ENCODE measurements at regions not wholly inside any gene's neighbourhood (a gene's known extent, or its start where the extent isn't known, plus 50 kb on each side); places are given as distances from the start of the nearest gene placed in this dataset.

DNA sequence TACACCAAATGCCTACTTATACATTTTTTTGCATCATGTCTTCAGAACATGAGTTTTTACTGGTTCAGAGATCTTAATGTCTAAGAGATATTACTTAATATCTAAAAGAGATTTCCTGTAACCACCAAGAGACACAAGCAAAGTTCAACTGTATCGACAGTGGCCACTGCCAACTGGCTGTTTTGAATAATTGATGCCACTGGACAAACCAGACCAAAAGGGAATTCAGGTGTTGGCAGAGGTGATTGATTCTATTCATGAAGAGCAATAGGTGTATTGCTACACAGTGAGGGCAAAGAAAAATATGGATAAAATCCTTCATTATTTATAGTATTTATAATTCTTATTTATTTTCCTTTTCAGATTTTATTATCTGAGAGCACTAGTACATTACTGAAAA, 58.5 kb upstream of the ANKRD17 start:
- 88 to 89% methylated on average over 1 of the region's 1 CpG for WGBS, 2 experiments (ENCODE audit: low coverage in 1 of 2, low lambda C conversion rate in 2 of 2, missing lambda C conversion rate in 2 of 2)
- no peak for DNase-seq
- no peaks in the 10 kb centered on the region for H3K27me3 ChIP-seq (replicated peaks; ENCODE audit: insufficient read depth)
- in situ Hi-C loops (cut with MboI): loop anchor here (25.0 kb wide), 2 partner anchors 620 to 820 kb away; no protein-coding TSS in a partner anchor
- H3F3A ChIP-seq (ENCODE audit: insufficient read depth): peaks cover 18% of the 10 kb centered on the region
- TF ChIP-seq EZH2phosphoT487 (IDR thresholded peaks at IDR 0.05; ENCODE audit: insufficient read depth, low read depth) (no peak), EZH2 (IDR thresholded peaks at IDR 0.05; ENCODE audit: insufficient read depth, poor library complexity, severe bottlenecking) (no peak)
- H3K79me2 ChIP-seq (ENCODE audit: insufficient read depth): no peaks in the 10 kb centered on the region
- no peak overlapping the region for H2AFZ ChIP-seq
- H4K20me1 ChIP-seq (ENCODE audit: insufficient read depth): no peaks in the 10 kb centered on the region
- H3K9me3 ChIP-seq (ENCODE audit: low read depth): no peaks in the 10 kb centered on the region
- peaks cover 5% of the 10 kb centered on the region; the same call in 1 of the 2 replicates for H3K4me1 ChIP-seq (ENCODE audit: insufficient read depth)
- H3K4me2 ChIP-seq (ENCODE audit: unreplicated experiment): no peak overlapping the region
- H3K27ac ChIP-seq: no peak overlapping the region
- H3K36me3 ChIP-seq (ENCODE audit: low read depth): no peaks in the 10 kb centered on the region
- H3K9me2 ChIP-seq (ENCODE audit: insufficient read depth): no peaks in the 10 kb centered on the region
- H3K4me3 ChIP-seq: no peak overlapping the region
- no peak overlapping the region for H3K9ac ChIP-seq

DNA sequence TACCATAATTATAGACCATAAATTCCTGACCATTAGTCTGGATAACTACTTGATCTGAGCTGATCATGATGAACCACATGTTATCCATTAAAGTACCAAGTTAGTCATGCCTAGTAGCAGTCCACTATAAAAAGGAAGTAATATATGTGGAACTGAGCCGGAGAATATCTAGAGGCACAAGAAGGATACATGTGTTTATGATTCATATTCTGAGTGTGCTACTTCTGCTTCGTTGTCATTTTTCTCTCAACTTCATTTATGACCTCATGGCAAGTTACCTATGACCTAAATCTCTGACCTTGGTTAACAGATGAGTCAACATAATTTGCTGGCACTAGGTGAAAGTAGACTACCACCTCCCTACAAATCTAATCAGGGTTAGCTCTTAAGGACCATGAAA, 56.5 kb upstream of the ANKRD17 start:
- no peaks in the 10 kb centered on the region for H3K36me3 ChIP-seq (ENCODE audit: low read depth)
- peaks cover 18% of the 10 kb centered on the region for H3F3A ChIP-seq (ENCODE audit: insufficient read depth)
- H3K9ac ChIP-seq: no peak overlapping the region
- H3K27me3 ChIP-seq (replicated peaks; ENCODE audit: insufficient read depth): no peaks in the 10 kb centered on the region
- 0% methylated on average over 2 of the region's 2 CpGs for WGBS, 2 experiments (ENCODE audit: low coverage in 1 of 2, low lambda C conversion rate in 2 of 2, missing lambda C conversion rate in 2 of 2)
- H3K4me3 ChIP-seq: no peak overlapping the region
- no peak overlapping the region for H2AFZ ChIP-seq
- peak; percentile 80 for DNase-seq
- H3K79me2 ChIP-seq (ENCODE audit: insufficient read depth): no peaks in the 10 kb centered on the region
- no peaks in the 10 kb centered on the region for H4K20me1 ChIP-seq (ENCODE audit: insufficient read depth)
- no peaks in the 10 kb centered on the region for H3K9me3 ChIP-seq (ENCODE audit: low read depth)
- H3K9me2 ChIP-seq (ENCODE audit: insufficient read depth): no peaks in the 10 kb centered on the region
- no peak overlapping the region for H3K27ac ChIP-seq
- TF ChIP-seq EZH2phosphoT487 (IDR thresholded peaks at IDR 0.05; ENCODE audit: insufficient read depth, low read depth) (no peak), EZH2 (IDR thresholded peaks at IDR 0.05; ENCODE audit: insufficient read depth, poor library complexity, severe bottlenecking) (no peak)
- no peak overlapping the region for H3K4me2 ChIP-seq (ENCODE audit: unreplicated experiment)
- in situ Hi-C loops (cut with MboI): loop anchor here (25.0 kb wide), 2 partner anchors 622 to 822 kb away; no protein-coding TSS in a partner anchor
- H3K4me1 ChIP-seq (ENCODE audit: insufficient read depth): peaks cover 5% of the 10 kb centered on the region; the same call in 1 of the 2 replicates

DNA sequence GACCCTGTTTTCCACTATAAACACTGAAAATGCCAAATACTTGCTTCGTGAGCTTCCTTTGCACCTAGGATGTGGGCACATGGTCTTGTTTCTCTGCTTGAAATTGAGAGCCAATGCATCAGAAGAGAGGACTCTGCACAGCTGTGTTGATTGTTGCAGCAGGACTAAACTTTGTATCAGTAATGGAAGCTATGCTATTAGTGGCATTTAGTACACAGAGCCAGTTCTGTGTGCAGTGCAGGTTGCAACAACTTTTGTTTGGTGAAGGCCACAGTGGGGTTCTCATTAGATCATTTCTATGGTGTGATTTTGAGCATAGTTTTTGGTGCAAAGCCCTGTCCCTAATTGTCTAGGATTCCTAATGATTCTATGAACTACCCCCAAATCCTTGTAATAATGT, 54.4 kb upstream of the ANKRD17 start:
- no peak for DNase-seq
- H3K9ac ChIP-seq: no peak overlapping the region
- H3K4me3 ChIP-seq: no peak overlapping the region
- no peaks in the 10 kb centered on the region for H3K79me2 ChIP-seq (ENCODE audit: insufficient read depth)
- no peaks in the 10 kb centered on the region for H3K36me3 ChIP-seq (ENCODE audit: low read depth)
- no peak overlapping the region for H3K4me2 ChIP-seq (ENCODE audit: unreplicated experiment)
- H3K27ac ChIP-seq: no peak overlapping the region
- H3K9me3 ChIP-seq (ENCODE audit: low read depth): no peaks in the 10 kb centered on the region
- H3K4me1 ChIP-seq (ENCODE audit: insufficient read depth): peaks cover 21% of the 10 kb centered on the region
- H4K20me1 ChIP-seq (ENCODE audit: insufficient read depth): no peaks in the 10 kb centered on the region
- no peaks in the 10 kb centered on the region for H3K27me3 ChIP-seq (replicated peaks; ENCODE audit: insufficient read depth)
- H3K9me2 ChIP-seq (ENCODE audit: insufficient read depth): no peaks in the 10 kb centered on the region
- TF ChIP-seq EZH2phosphoT487 (IDR thresholded peaks at IDR 0.05; ENCODE audit: insufficient read depth, low read depth) (no peak), EZH2 (IDR thresholded peaks at IDR 0.05; ENCODE audit: insufficient read depth, poor library complexity, severe bottlenecking) (no peak)
- in situ Hi-C loops (cut with MboI): loop anchor here (25.0 kb wide), 2 partner anchors 624 to 824 kb away; no protein-coding TSS in a partner anchor
- WGBS, 2 experiments (ENCODE audit: low coverage in 1 of 2, low lambda C conversion rate in 2 of 2, missing lambda C conversion rate in 2 of 2): 83 to 88% methylated on average over 1 of the region's 1 CpG
- no peak overlapping the region for H2AFZ ChIP-seq
- peaks cover 33% of the 10 kb centered on the region for H3F3A ChIP-seq (ENCODE audit: insufficient read depth)

DNA sequence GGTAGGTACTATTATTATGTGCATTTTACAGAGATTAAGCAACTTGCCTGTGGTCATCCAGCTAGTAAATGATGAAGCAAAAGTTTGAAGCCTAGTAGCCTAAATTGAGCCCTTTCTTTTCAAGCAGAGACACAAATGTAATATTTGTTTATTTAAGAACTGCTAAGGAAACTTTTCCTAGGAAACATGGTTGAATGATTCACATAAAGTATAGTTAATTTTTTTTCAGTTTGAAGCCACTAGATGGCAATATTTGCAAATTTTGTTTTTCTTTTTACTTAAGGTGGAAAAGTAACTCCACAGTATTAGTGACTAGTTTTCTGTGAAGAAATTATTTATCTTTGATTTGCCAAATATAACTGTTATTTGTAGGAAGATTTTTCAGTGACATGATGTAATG, 52.8 kb upstream of the ANKRD17 start:
- in situ Hi-C loops (cut with MboI): loop anchor here (25.0 kb wide), 2 partner anchors 626 to 826 kb away; no protein-coding TSS in a partner anchor
- H3K9ac ChIP-seq: no peak overlapping the region
- DNase-seq: peak; percentile 62
- H3F3A ChIP-seq (ENCODE audit: insufficient read depth): peaks cover 38% of the 10 kb centered on the region
- no peaks in the 10 kb centered on the region for H3K9me2 ChIP-seq (ENCODE audit: insufficient read depth)
- no peaks in the 10 kb centered on the region for H4K20me1 ChIP-seq (ENCODE audit: insufficient read depth)
- H3K9me3 ChIP-seq (ENCODE audit: low read depth): no peaks in the 10 kb centered on the region
- no peak overlapping the region for H3K27ac ChIP-seq
- no peak overlapping the region for H3K4me3 ChIP-seq
- TF ChIP-seq EZH2phosphoT487 (IDR thresholded peaks at IDR 0.05; ENCODE audit: insufficient read depth, low read depth) (no peak), EZH2 (IDR thresholded peaks at IDR 0.05; ENCODE audit: insufficient read depth, poor library complexity, severe bottlenecking) (no peak)
- H3K4me1 ChIP-seq (ENCODE audit: insufficient read depth): peaks cover 25% of the 10 kb centered on the region
- H2AFZ ChIP-seq: no peak overlapping the region
- H3K4me2 ChIP-seq (ENCODE audit: unreplicated experiment): no peak overlapping the region
- H3K79me2 ChIP-seq (ENCODE audit: insufficient read depth): no peaks in the 10 kb centered on the region
- no peaks in the 10 kb centered on the region for H3K36me3 ChIP-seq (ENCODE audit: low read depth)
- no peaks in the 10 kb centered on the region for H3K27me3 ChIP-seq (replicated peaks; ENCODE audit: insufficient read depth)

DNA sequence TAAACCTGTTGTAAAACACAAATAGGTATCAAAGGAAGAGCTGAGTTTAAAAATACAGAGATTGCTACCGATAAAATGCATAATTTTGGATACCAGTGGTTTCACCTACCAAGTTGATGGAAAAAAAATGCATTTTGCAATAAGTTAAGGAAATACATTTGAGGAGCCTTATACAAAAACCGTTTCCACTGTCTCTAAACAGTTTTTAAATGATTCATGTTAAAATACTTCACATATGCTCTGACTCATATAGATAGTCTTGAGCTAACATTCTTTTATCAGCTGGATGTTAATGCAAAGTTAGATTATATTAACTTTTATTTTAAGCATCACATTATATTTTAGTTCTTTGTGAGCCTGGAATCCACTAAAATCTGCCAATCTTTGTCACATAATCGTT, 50.6 kb upstream of the ANKRD17 start:
- DNase-seq: peak; percentile 74
- H3K9me2 ChIP-seq (ENCODE audit: insufficient read depth): no peaks in the 10 kb centered on the region
- no peaks in the 10 kb centered on the region for H3K36me3 ChIP-seq (ENCODE audit: low read depth)
- H4K20me1 ChIP-seq (ENCODE audit: insufficient read depth): no peaks in the 10 kb centered on the region
- no peaks in the 10 kb centered on the region for H3K27me3 ChIP-seq (replicated peaks; ENCODE audit: insufficient read depth)
- in situ Hi-C loops (cut with MboI): loop anchor here (25.0 kb wide), 2 partner anchors 628 to 828 kb away; no protein-coding TSS in a partner anchor
- no peak for TF ChIP-seq EZH2phosphoT487 (IDR thresholded peaks at IDR 0.05; ENCODE audit: insufficient read depth, low read depth)
- TF ChIP-seq EZH2 (IDR thresholded peaks at IDR 0.05; ENCODE audit: insufficient read depth, poor library complexity, severe bottlenecking): no peak
- H3K4me2 ChIP-seq (ENCODE audit: unreplicated experiment): peak overlapping the region; percentile 70
- no peak overlapping the region for H2AFZ ChIP-seq
- peaks cover 20% of the 10 kb centered on the region for H3K4me1 ChIP-seq (ENCODE audit: insufficient read depth)
- peaks cover 24% of the 10 kb centered on the region for H3F3A ChIP-seq (ENCODE audit: insufficient read depth)
- 22 to 23% methylated on average over 3 of the region's 3 CpGs for WGBS, 2 experiments (ENCODE audit: low coverage in 1 of 2, low lambda C conversion rate in 2 of 2, missing lambda C conversion rate in 2 of 2)
- H3K79me2 ChIP-seq (ENCODE audit: insufficient read depth): no peaks in the 10 kb centered on the region
- no peaks in the 10 kb centered on the region for H3K9me3 ChIP-seq (ENCODE audit: low read depth)
- 0 out of 2 replicates have a peak overlapping the region, but pooled peaks have one; percentile 10 for H3K4me3 ChIP-seq
- H3K9ac ChIP-seq: no peak overlapping the region
- peak overlapping the region; percentile 22 for H3K27ac ChIP-seq
